Cardiac fibroblast (primary cell): ENCODE measurements at regions not wholly inside any gene's neighbourhood (a gene's known extent, or its start where the extent isn't known, plus 50 kb on each side); places are given as distances from the start of the nearest gene placed in this dataset.

Experiments used
- DNase-seq, 2 donors: peaks; one replicate each; pipeline versions ENCODE4 v3.0.0 to v3.0.0-alpha.2; 2010; ENCODE audit warnings: low read depth in 2 of 2
- H3K4me3 ChIP-seq, 2 donors: replicated peaks in 1 of 2; 1 replicate in 1 of 2; 2 replicates in 1 of 2; pipeline ENCODE4 v1.5.1; 2011; ENCODE audit warnings: low read depth in 2 of 2, low read length in 2 of 2, mild to moderate bottlenecking in 2 of 2, moderate library complexity in 1 of 2
- TF ChIP-seq, protein P1 (sequence below): IDR thresholded peaks from one replicate; pipeline ENCODE4 v1.5.1; 2011; ENCODE audit warnings: low read depth, mild to moderate bottlenecking, low read length, inconsistent platforms

- no peak overlapping the region for H3K4me3 ChIP-seq
- DNase-seq: no peak
- TF ChIP-seq, protein P1, sequence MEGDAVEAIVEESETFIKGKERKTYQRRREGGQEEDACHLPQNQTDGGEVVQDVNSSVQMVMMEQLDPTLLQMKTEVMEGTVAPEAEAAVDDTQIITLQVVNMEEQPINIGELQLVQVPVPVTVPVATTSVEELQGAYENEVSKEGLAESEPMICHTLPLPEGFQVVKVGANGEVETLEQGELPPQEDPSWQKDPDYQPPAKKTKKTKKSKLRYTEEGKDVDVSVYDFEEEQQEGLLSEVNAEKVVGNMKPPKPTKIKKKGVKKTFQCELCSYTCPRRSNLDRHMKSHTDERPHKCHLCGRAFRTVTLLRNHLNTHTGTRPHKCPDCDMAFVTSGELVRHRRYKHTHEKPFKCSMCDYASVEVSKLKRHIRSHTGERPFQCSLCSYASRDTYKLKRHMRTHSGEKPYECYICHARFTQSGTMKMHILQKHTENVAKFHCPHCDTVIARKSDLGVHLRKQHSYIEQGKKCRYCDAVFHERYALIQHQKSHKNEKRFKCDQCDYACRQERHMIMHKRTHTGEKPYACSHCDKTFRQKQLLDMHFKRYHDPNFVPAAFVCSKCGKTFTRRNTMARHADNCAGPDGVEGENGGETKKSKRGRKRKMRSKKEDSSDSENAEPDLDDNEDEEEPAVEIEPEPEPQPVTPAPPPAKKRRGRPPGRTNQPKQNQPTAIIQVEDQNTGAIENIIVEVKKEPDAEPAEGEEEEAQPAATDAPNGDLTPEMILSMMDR: no peak
Measured at GRCh38 chr5:125575171-125575890, 828.9 kb upstream of the ZNF608 start.

DNA sequence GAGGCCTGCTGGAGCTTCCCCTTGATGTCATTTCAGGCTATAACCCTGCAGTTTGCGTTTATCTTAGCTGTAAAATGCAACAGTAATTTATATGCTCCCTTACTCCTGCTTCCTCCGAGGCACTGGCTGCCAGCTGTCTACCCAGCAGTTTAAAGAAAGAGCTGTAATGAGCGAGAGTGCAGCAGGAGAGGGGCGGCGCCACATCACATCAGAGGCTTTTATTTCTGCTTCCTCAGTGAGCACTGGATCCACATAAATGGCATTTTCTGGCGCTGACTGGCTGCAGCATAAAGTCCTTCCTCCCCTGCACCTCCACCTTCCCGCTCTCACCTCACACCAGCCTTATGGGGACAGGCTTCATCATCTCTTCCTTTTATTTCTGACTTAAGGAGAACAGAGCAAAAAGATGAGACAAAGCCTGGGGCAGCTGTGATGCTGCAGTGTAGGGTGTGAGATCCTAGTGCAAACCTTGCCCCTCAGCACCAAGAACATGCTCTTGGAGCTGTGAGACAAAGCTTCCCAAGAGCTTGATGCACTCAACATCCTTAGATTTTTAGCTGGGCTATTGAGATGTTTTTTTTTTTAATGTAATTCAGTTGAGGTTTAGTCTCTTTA is 829.6 kb upstream of the ZNF608 start:
- no peak overlapping the region for H3K4me3 ChIP-seq
- TF ChIP-seq, protein P1: no peak

DNA sequence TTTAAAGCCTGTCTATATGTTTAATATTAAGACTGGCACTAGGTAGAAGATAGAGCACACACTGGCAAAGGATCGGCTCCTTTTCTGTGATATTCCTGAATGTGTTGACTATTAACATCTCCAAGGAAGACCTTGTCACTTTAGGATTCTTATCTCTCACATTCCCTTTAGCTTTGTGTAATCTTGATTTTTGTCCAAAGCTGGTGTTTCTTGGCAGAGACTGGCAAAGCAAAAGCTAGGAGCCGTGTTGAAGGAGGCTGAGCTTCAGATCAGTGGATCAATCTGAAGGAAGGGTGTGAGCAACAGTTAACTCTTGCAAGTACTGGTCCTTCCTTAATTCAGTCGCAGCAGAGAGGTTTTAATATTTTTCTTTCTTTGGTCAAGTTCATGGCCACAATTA is 830.4 kb upstream of the ZNF608 start:
- TF ChIP-seq, protein P1: no peak
- DNase-seq: no peak

More for the DNA sequence above, 829.6 kb upstream of the ZNF608 start:
- no peak for DNase-seq

GRCh38 chr5:125578551-125578950 is 832.1 kb upstream of the ZNF608 start:
- no peak for DNase-seq
- TF ChIP-seq, protein P1: no peak
- H3K4me3 ChIP-seq: no peak overlapping the region

More for the DNA sequence above, 830.4 kb upstream of the ZNF608 start:
- no peak overlapping the region for H3K4me3 ChIP-seq

DNA sequence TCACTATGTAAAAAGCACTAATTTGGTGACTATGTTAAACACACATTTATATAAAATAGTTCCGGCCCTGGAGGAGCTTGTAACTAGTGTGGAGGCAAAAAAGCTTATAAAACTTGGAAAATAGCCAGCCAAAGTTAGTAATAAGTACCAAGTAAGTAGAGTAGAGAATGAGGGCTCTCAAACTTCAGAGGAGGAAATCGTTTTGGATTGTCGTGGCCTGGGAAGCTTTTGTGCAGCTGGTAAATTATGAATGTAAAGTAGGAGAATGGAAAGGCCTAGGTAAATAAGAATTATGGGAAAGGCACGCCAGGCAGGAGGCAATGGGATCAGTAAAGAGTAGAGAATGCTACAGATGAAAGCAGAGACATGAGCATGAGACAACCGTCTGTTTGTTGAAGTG is 832.7 kb upstream of the ZNF608 start:
- H3K4me3 ChIP-seq: no peak overlapping the region
- DNase-seq: no peak
- TF ChIP-seq, protein P1: no peak

DNA sequence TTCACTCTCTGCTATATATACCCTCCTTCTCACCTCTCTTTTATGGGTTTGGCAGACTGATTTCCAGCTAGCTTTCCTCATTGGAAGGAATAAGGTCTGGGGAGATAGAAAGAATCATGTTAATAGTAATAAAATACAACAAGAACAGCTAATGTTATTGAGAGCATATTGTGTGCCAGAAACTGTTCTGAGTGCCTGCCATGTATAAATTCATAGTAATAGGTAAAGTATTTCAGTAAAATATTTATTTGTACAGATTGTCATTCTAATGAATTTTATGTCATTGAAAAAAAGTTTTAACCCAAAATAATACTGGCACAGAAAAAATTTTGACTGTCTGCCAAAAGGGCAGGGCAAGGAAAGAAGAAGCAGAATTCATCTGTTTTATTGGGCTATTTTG is 834.9 kb upstream of the ZNF608 start:
- no peak overlapping the region for H3K4me3 ChIP-seq
- TF ChIP-seq, protein P1: no peak
- DNase-seq: no peak
